ENCODE measurements at regions not wholly inside any gene's neighbourhood (a gene's known extent, or its start where the extent isn't known, plus 50 kb on each side); places are given as distances from the start of the nearest gene placed in this dataset.
A peak's percentile ranks its signal among the peaks of the same experiment; 100 is the strongest.

GRCh38 chr11:121936781-121937447 lies 179.1 kb downstream of the BLID start:
- Histone ChIP-seq H4K91ac (ENCODE audit: low read depth, low read length) (no peak overlapping the region), H3K27me3 (ENCODE audit: insufficient read depth, low read length) (no peaks in the 10 kb centered on the region), H3K4me3 (ENCODE audit: low read depth, low read length) (no peak overlapping the region), H3K14ac (ENCODE audit: low read length) (no peak overlapping the region), H2BK12ac (ENCODE audit: low read length) (no peak overlapping the region), H3K9me3 (ENCODE audit: insufficient read depth, low read depth, low read length) (no peaks in the 10 kb centered on the region), H3K18ac (ENCODE audit: low read length) (no peak overlapping the region), H3K79me2 (ENCODE audit: control insufficient read depth, insufficient read depth, low read length, poor library complexity) (no peaks in the 10 kb centered on the region), H3K4ac (ENCODE audit: low read depth, low read length) (no peak overlapping the region), H2BK5ac (ENCODE audit: low read depth, low read length, poor library complexity) (no peak overlapping the region), H2AFZ (ENCODE audit: insufficient read depth, low read length, poor library complexity) (no peak overlapping the region), H3K23ac (ENCODE audit: low read length) (no peak overlapping the region), H3K79me1 (ENCODE audit: low read length) (peaks cover 3% of the 10 kb centered on the region), H3K36me3 (ENCODE audit: control insufficient read depth in 1 of 2, insufficient read depth in 2 of 2, low read length in 2 of 2) (no peaks in the 10 kb centered on the region), H3K4me2 (ENCODE audit: low read length) (no peak overlapping the region), H2AK5ac (ENCODE audit: low read length) (no peak overlapping the region), H3K9ac (ENCODE audit: low read length) (no peak overlapping the region), H4K8ac (ENCODE audit: low read depth, low read length) (no peak overlapping the region), H2BK120ac (ENCODE audit: insufficient read depth, low read length, poor library complexity) (no peak overlapping the region), H3K27ac (ENCODE audit: low read depth, low read length) (no peak overlapping the region), H4K12ac (ENCODE audit: low read depth, low read length) (no peak overlapping the region), H3K4me1 (ENCODE audit: control insufficient read depth in 1 of 2, insufficient read depth in 2 of 2, low read length in 2 of 2) (peaks cover 0 to 5% of the 10 kb centered on the region in 2 experiments)
- DNase-seq = no peak
- no CpG with 5 or more reads among the region's 5 CpGs for WGBS (ENCODE audit: extremely low coverage, insufficient coverage, insufficient read length)

DNA sequence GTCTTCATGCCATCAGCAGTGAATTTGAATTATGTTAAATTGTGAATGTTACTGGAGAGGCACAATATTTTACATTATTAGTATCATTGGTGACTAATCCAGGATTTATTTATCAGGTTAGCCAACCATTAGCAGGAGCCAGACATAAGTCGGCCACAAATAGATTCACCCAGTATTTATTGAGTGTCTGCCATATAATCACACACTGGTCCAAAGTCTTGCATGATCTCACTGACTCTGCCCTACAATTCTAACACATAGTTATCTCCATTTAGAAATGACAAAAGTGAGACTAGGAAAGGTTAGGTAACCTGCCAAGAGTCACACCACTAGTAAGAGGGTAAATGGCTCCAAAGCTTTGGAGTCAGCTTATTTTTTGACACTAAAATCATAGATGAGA lies 179.6 kb downstream of the BLID start:
- no peak overlapping the region for H2BK12ac ChIP-seq (ENCODE audit: low read length)
- H3K27ac ChIP-seq (ENCODE audit: low read depth, low read length) = no peak overlapping the region
- H3K4ac ChIP-seq (ENCODE audit: low read depth, low read length) = no peak overlapping the region
- H3K9ac ChIP-seq (ENCODE audit: low read length) = no peak overlapping the region
- no peak overlapping the region for H3K4me3 ChIP-seq (ENCODE audit: low read depth, low read length)
- no peak overlapping the region for H4K91ac ChIP-seq (ENCODE audit: low read depth, low read length)
- no peak overlapping the region for H2BK5ac ChIP-seq (ENCODE audit: low read depth, low read length, poor library complexity)
- H3K79me1 ChIP-seq (ENCODE audit: low read length) = peaks cover 3% of the 10 kb centered on the region
- H3K18ac ChIP-seq (ENCODE audit: low read length) = no peak overlapping the region
- no peaks in the 10 kb centered on the region for H3K79me2 ChIP-seq (ENCODE audit: control insufficient read depth, insufficient read depth, low read length, poor library complexity)
- no peak overlapping the region for H2AFZ ChIP-seq (ENCODE audit: insufficient read depth, low read length, poor library complexity)
- no peaks in the 10 kb centered on the region for H3K36me3 ChIP-seq (ENCODE audit: control insufficient read depth in 1 of 2, insufficient read depth in 2 of 2, low read length in 2 of 2)
- H2BK120ac ChIP-seq (ENCODE audit: insufficient read depth, low read length, poor library complexity) = no peak overlapping the region
- no peak overlapping the region for H4K12ac ChIP-seq (ENCODE audit: low read depth, low read length)
- H3K9me3 ChIP-seq (ENCODE audit: insufficient read depth, low read depth, low read length) = no peaks in the 10 kb centered on the region
- no peak overlapping the region for H3K14ac ChIP-seq (ENCODE audit: low read length)
- no peaks in the 10 kb centered on the region for H3K27me3 ChIP-seq (ENCODE audit: insufficient read depth, low read length)
- H4K8ac ChIP-seq (ENCODE audit: low read depth, low read length) = no peak overlapping the region
- no CpG with 5 or more reads among the region's 1 CpG for WGBS (ENCODE audit: extremely low coverage, insufficient coverage, insufficient read length)
- H2AK5ac ChIP-seq (ENCODE audit: low read length) = no peak overlapping the region
- peaks cover 0 to 5% of the 10 kb centered on the region in 2 experiments for H3K4me1 ChIP-seq (ENCODE audit: control insufficient read depth in 1 of 2, insufficient read depth in 2 of 2, low read length in 2 of 2)
- H3K23ac ChIP-seq (ENCODE audit: low read length) = no peak overlapping the region
- DNase-seq = no peak
- no peak overlapping the region for H3K4me2 ChIP-seq (ENCODE audit: low read length)

DNA sequence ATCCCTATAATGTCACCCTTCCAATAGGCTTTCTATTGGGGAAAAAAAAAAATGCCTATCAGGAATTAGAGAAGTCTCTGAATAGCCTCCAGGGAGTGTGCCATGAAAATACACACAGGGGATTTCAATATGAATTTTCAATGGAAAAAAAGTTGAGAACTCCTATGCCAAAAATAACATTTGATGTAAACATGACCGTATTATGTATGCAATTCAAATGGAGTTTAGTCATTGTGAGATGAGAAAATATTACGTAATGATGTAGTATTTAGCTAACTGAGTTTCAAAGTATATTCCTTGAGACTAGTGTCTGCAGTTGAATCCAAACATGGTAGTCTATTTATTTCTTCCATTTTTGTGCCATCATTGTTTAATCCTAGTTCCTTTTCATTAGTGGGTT lies 182.3 kb downstream of the BLID start:
- Histone ChIP-seq H2BK5ac (ENCODE audit: low read depth, low read length, poor library complexity) (no peak overlapping the region), H3K14ac (ENCODE audit: low read length) (no peak overlapping the region), H3K18ac (ENCODE audit: low read length) (no peak overlapping the region), H3K36me3 (ENCODE audit: control insufficient read depth in 1 of 2, insufficient read depth in 2 of 2, low read length in 2 of 2) (no peaks in the 10 kb centered on the region), H3K79me2 (ENCODE audit: control insufficient read depth, insufficient read depth, low read length, poor library complexity) (no peaks in the 10 kb centered on the region), H3K9me3 (ENCODE audit: insufficient read depth, low read depth, low read length) (no peaks in the 10 kb centered on the region), H2BK120ac (ENCODE audit: insufficient read depth, low read length, poor library complexity) (no peak overlapping the region), H3K4me3 (ENCODE audit: low read depth, low read length) (no peak overlapping the region), H3K4me2 (ENCODE audit: low read length) (no peak overlapping the region), H4K12ac (ENCODE audit: low read depth, low read length) (no peak overlapping the region), H3K27ac (ENCODE audit: low read depth, low read length) (no peak overlapping the region), H2BK12ac (ENCODE audit: low read length) (no peak overlapping the region), H3K27me3 (ENCODE audit: insufficient read depth, low read length) (no peaks in the 10 kb centered on the region), H4K8ac (ENCODE audit: low read depth, low read length) (no peak overlapping the region), H4K91ac (ENCODE audit: low read depth, low read length) (no peak overlapping the region), H3K9ac (ENCODE audit: low read length) (no peak overlapping the region), H2AK5ac (ENCODE audit: low read length) (no peak overlapping the region), H2AFZ (ENCODE audit: insufficient read depth, low read length, poor library complexity) (no peak overlapping the region), H3K23ac (ENCODE audit: low read length) (no peak overlapping the region), H3K79me1 (ENCODE audit: low read length) (peaks cover 3% of the 10 kb centered on the region), H3K4me1 (ENCODE audit: control insufficient read depth in 1 of 2, insufficient read depth in 2 of 2, low read length in 2 of 2) (peaks cover 0 to 10% of the 10 kb centered on the region in 2 experiments), H3K4ac (ENCODE audit: low read depth, low read length) (no peak overlapping the region)
- no peak for DNase-seq
- no CpG with 5 or more reads among the region's 2 CpGs for WGBS (ENCODE audit: extremely low coverage, insufficient coverage, insufficient read length)

DNA sequence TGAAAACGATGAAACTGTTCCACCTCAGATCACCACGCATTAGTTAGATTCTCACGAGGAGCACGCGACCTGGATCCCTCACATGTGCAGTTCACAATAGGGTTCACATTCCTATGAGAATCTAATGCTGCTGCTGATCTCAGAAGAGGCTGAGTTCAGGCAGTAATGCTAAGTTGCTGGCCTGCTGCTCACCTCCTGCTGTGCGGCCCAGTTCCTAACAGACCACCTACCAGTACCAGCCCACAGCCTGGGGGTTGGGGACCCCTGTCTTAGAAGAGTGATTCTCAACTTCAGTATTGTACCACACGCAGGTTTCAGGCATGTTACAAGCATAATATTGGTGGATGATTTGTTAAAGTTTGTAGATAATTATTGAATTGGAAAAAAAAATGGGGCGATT lies 182.7 kb downstream of the BLID start:
- no peak overlapping the region for H2AK5ac ChIP-seq (ENCODE audit: low read length)
- no peak overlapping the region for H4K91ac ChIP-seq (ENCODE audit: low read depth, low read length)
- no peaks in the 10 kb centered on the region for H3K79me2 ChIP-seq (ENCODE audit: control insufficient read depth, insufficient read depth, low read length, poor library complexity)
- no peak overlapping the region for H3K27ac ChIP-seq (ENCODE audit: low read depth, low read length)
- H3K9me3 ChIP-seq (ENCODE audit: insufficient read depth, low read depth, low read length) = no peaks in the 10 kb centered on the region
- peaks cover 0 to 10% of the 10 kb centered on the region in 2 experiments for H3K4me1 ChIP-seq (ENCODE audit: control insufficient read depth in 1 of 2, insufficient read depth in 2 of 2, low read length in 2 of 2)
- H2AFZ ChIP-seq (ENCODE audit: insufficient read depth, low read length, poor library complexity) = no peak overlapping the region
- H3K14ac ChIP-seq (ENCODE audit: low read length) = no peak overlapping the region
- peak overlapping the region; percentile 30 for H2BK12ac ChIP-seq (ENCODE audit: low read length)
- no peak overlapping the region for H3K4me3 ChIP-seq (ENCODE audit: low read depth, low read length)
- no peak overlapping the region for H3K4me2 ChIP-seq (ENCODE audit: low read length)
- H3K79me1 ChIP-seq (ENCODE audit: low read length) = peaks cover 3% of the 10 kb centered on the region
- 100% methylated on average over 1 of the region's 8 CpGs for WGBS (ENCODE audit: extremely low coverage, insufficient coverage, insufficient read length)
- H4K12ac ChIP-seq (ENCODE audit: low read depth, low read length) = no peak overlapping the region
- H3K9ac ChIP-seq (ENCODE audit: low read length) = no peak overlapping the region
- H3K4ac ChIP-seq (ENCODE audit: low read depth, low read length) = no peak overlapping the region
- no peaks in the 10 kb centered on the region for H3K36me3 ChIP-seq (ENCODE audit: control insufficient read depth in 1 of 2, insufficient read depth in 2 of 2, low read length in 2 of 2)
- no peak for DNase-seq
- no peak overlapping the region for H3K18ac ChIP-seq (ENCODE audit: low read length)
- no peak overlapping the region for H3K23ac ChIP-seq (ENCODE audit: low read length)
- H4K8ac ChIP-seq (ENCODE audit: low read depth, low read length) = no peak overlapping the region
- H2BK120ac ChIP-seq (ENCODE audit: insufficient read depth, low read length, poor library complexity) = peak overlapping the region; percentile 46
- no peaks in the 10 kb centered on the region for H3K27me3 ChIP-seq (ENCODE audit: insufficient read depth, low read length)
- H2BK5ac ChIP-seq (ENCODE audit: low read depth, low read length, poor library complexity) = no peak overlapping the region
